ENCODE measurements at regions not wholly inside any gene's neighbourhood (a gene's known extent, or its start where the extent isn't known, plus 50 kb on each side); places are given as distances from the start of the nearest gene placed in this dataset.

DNA sequence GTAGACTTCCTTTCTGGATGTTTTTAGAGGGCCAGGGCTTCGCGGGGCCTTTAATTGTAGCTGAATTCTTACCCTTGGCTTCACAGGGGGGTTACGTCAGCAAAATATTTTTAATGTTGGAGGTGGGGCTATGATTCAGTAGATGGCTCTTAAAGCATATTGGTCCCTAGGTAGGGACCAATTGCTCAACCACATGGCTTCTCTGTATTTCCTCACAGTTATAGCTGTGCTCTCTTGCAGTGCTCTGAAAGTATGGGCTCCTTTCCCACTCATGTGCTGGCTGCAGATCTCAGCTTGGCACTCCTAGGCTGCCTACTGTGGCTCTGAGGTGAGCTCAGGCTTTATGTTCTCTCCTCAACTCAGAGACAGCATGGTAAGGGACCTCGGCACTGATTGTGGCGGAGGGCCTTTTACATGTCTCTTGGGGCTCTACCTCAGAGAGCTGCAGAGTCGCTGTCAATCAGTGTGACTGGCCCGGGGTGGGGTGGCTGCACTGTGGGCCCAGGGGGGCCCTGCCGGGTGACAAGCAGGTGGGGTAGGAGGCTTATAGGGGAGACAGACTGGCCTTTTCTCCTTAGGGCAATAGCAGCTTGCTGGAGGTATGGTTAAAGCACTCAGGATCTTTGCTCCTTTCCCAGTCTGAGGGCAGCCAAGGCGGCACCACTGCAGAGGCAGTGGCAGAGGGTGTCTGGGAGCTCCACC lies 318.0 kb downstream of the DOK5 start (continued):
- TF ChIP-seq ZBTB4 (CRISPR knock-in tag; IDR thresholded peaks at IDR 0.05) (no peak), ZNF207 (IDR thresholded peaks at IDR 0.05; ENCODE audit: borderline replicate concordance) (no peak), TCF12 (IDR thresholded peaks at IDR 0.05; ENCODE audit: low read depth, low read length) (no peak), GATAD2B (conservative IDR thresholded peaks at IDR 0.05; ENCODE audit: low read depth) (no peak), EGR1 (IDR thresholded peaks at IDR 0.05; ENCODE audit: borderline replicate concordance in 1 of 2, low read depth in 2 of 2, low read length in 2 of 2) (no peak), USF2 (IDR thresholded peaks at IDR 0.05; ENCODE audit: borderline replicate concordance, low read depth, low read length) (no peak), YBX1 (IDR thresholded peaks at IDR 0.05) (no peak), NFXL1 (IDR thresholded peaks at IDR 0.05; ENCODE audit: borderline replicate concordance) (no peak), DPF2 (IDR thresholded peaks at IDR 0.05) (no peak)
- TF ChIP-seq, protein P1, sequence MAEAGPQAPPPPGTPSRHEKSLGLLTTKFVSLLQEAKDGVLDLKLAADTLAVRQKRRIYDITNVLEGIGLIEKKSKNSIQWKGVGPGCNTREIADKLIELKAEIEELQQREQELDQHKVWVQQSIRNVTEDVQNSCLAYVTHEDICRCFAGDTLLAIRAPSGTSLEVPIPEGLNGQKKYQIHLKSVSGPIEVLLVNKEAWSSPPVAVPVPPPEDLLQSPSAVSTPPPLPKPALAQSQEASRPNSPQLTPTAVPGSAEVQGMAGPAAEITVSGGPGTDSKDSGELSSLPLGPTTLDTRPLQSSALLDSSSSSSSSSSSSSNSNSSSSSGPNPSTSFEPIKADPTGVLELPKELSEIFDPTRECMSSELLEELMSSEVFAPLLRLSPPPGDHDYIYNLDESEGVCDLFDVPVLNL (IDR thresholded peaks at IDR 0.05; ENCODE audit: low read depth, low read length): no peak

Data from GM12878 (cell line).